NCI-H1694 treated with DMSO at 0.1 percent for 48 hours (cell line): ENCODE measurements at regions not wholly inside any gene's neighbourhood (a gene's known extent, or its start where the extent isn't known, plus 50 kb on each side); places are given as distances from the start of the nearest gene placed in this dataset.
"Not testable (repeated sequence)": the region's sequence is repeated elsewhere in the genome, so short reads cannot be mapped to it uniquely, and the experiment has no call there.

Source experiments
- DNase-seq: peaks from one replicate; lab custom pipeline; 2025; lab: John Stamatoyannopoulos, UW

DNA sequence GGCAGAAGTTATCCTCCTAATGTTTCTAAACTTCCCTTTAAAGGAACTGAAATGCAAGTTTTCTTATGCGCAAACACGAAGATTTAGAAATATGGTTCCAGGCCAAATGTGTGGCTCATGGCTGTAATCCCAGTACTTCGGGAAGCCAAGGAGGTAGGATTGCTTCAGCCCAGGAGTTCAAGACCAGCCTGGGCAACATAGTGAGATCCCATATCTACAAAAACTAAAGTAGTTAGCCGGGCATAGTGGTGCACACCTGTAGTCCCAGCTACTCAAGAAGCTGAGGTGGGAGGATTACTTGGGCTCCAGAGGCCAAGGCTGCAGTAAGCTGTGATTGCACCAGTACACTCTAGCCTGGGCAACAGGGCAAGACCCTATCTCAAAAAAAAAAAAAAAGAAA is 95.8 kb upstream of the SCAF8 start:
- DNase-seq: no peak

- no peak for DNase-seq
Measured at GRCh38 chr6:154638369-154638768, 94.8 kb upstream of the SCAF8 start.

DNA sequence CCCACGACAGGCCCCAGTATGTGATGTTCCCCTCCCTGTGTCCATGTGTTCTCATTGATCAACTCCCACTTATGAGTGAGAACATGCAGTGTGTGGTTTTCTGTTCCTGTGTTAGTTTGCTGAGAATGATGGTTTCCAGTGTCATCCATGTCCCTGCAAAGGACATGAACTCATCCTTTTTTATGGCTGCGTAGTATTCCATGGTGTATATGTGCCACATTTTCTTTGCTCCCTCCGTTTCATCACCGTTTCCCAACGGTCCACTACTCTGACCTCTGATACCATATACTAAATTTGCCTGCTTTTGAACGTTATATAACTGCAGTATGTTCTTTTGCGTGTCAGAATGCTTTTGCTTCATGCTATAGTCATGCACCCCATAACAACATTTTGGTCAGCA is 94.0 kb upstream of the SCAF8 start:
- not testable (repeated sequence) for DNase-seq

DNA sequence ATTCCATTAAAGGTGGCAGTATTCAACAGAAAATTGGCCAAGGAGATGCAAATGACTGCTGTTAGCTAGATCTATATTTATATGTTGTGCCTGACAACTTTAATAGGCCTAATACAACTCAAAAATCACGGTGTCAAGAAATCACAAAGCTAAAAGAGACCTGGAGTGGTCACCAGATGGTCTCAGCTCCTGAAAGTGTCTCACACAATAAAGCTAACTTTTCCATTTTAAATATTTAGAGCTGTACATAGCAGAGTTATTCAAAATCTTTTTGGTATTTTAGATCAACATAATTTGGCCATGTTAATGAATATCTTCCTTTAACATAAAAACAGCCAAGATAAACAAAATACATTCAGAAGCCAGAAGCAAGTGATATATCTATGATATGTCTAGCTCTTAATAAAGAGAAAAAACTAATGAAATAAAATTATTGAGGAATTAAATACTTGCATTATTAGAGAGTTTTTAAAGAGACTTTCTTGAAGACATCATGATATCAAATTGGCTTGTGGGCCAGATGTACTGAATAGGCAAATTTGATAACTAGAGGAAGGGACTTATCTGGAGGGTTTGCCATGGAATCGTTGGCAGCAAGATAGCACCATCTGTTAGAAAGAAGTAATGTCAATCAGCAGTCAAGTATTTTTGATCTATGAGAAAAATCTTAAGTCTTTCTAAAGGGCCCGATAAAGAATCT is 84.9 kb upstream of the SCAF8 start:
- DNase-seq: no peak

GRCh38 chr6:154648888-154649205 is 84.4 kb upstream of the SCAF8 start:
- no peak for DNase-seq

DNA sequence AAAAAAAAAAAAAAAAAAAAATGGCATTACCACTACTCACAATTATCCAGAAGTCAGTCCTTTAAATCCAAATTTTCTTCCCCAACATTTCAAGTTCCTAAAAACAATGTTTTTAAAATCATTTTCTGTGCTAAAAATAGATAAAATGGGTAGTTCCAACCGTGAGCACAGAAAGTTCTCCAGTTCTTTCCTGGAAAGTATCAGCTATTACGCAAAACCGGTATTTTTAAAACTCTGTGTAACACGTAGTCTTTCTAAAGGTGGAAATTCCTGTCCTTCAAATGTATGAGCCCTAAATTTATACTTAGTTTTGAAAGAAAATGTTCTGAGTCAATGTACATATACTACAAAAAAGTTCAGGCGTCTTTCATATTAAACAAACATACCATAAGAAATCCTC is 83.5 kb upstream of the SCAF8 start:
- DNase-seq: no peak

- no peak for DNase-seq
Measured at GRCh38 chr6:154650351-154650750, 82.9 kb upstream of the SCAF8 start.

DNA sequence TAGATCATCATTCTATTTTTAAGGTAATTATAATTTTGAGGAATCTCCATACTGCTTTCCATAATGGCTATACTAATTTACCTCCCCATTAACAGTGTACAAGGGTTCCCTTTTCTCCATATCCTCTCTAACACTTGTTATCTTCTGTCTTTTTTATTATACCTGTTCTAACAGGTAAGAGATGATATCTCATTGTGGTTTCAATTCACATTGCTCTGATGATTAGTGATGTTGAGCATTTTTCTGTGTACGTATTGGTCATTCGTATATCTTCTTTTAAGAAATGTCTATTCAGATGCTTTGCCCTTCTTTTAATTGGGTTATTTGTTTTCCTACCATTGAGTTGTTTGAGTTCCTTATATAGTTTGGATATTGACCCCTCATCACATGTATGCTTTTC is 81.6 kb upstream of the SCAF8 start:
- no peak for DNase-seq

- DNase-seq: no peak
Measured at GRCh38 chr6:154653385-154653784, 79.8 kb upstream of the SCAF8 start.

DNA sequence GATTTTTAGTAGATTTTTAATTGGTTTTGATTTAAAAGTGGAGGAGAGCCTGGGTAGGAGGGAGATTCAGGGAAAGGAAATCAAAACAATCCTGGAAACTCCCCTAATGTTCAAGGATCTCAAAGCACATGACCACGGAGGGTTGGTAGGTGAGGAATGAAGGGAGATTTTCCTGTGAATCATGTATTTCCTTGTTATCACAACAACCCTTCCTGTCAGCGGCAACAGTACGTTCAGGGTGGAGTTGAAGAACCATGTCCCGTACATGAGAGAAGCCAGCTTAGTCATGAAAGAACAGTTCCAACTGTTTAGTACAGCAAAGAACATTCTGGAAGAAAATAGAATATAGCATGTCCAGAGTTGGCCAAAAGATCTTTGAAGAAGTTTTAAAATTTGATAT is 79.4 kb upstream of the SCAF8 start:
- no peak for DNase-seq

GRCh38 chr6:154656660-154657059 is 76.6 kb upstream of the SCAF8 start:
- no peak for DNase-seq

- no peak for DNase-seq
Measured at GRCh38 chr6:154661768-154662167, 71.4 kb upstream of the SCAF8 start.

DNA sequence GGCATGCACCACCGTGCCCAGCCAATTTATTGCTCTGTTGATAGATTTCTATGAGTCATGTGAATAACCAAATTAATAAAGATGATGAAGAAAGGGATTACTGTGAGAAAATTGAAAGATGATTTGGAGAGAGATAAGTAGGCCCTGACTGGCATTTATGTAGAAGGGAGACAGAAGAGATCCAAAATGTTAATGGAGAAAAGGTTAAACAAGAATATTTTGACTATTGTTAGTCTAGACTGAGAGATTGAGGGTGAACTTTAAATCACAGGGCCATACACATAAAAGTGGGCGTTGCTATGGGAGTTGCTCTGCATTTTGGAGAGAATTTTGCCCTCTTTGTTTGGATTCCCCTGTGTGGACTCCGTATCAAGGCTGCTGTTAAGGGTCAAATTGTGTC is 68.9 kb upstream of the SCAF8 start:
- DNase-seq: no peak

DNA sequence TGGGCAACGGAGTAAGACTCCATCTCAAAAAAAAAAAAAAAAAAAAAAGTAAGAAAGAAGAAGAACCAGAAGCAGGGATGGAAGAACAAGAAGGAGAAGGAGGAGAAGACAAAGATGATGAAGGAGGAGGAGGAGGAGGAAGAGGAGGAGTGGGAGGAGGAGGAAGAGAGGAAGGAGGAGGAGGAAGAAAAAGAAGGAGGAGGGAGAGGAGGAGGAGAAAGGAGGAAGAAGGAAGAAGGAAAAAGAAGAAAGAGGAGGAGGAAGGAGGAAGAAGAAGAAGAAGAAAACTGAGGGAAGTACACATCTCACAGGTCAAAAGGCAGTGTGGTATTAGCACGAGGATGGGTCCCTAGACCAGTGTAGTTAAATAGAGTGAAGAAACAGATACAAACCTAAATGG is 65.1 kb upstream of the SCAF8 start:
- DNase-seq: no peak

DNA sequence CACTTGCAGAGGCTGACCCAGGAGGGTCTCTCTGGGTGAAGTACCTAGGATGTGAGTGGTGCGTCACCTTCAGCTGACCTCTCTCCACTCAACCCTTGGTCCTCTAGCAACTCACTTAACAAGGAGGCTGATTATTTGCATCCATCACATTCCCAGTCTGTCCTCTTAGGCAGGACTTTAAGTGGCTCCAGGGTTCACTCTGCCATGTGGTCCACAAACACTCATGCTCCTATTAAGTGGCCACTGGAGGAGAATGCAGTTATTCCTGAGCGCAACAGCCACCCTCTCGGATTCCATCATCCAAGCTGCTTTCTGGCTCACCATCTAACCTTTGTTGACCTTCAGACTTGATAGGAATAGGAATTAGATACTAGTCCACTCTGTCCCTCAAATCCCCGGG is 61.1 kb upstream of the SCAF8 start:
- DNase-seq: no peak

DNA sequence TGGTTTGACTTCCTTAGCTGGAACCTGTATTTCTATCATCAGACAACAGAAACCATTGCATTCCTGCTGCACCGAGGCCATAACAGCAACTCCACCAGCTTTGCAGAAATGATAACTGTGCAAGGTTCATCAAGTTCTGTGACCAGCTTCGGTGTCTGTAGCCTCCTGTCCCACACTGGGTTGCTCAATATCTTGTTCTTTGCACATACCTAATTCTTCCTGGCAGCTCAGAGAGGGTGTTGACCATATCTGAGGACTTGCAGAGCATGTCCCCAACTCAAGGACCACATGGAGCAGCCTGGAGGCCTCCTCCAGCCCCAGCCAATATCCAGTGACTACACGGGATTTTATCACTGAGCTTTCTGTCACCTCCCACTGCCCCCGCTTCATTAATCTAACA is 59.3 kb upstream of the SCAF8 start:
- DNase-seq: no peak

GRCh38 chr6:154675602-154676088 is 57.6 kb upstream of the SCAF8 start:
- peak; percentile 95 for DNase-seq

GRCh38 chr6:154682633-154683125 is 50.5 kb upstream of the SCAF8 start:
- no peak for DNase-seq
